IMR-90 (cell line): ENCODE measurements at regions not wholly inside any gene's neighbourhood (a gene's known extent, or its start where the extent isn't known, plus 50 kb on each side); places are given as distances from the start of the nearest gene placed in this dataset.
A peak's percentile ranks its signal among the peaks of the same experiment; 100 is the strongest.

Experiments
- ATAC-seq: fragments of 200-7000 bp; cut with Tn5 transposase; 2 replicates; pipeline ENCODE4 v1.9.1; 2020; ENCODE audit warnings: low read depth, mild to moderate bottlenecking, moderate library complexity
- BruUV-seq: library from RNA; stranded (reverse); fragments of 400-500 nt; replicated peaks from 2 replicates; lab custom pipeline; 2021; lab: Mats Ljungman, UMichigan
- CTCF ChIA-PET: fragments of 300-600 bp; formaldehyde crosslinking; extraction: SDS; loops from one replicate; lab custom pipeline; 2021; ENCODE audit warnings: antibody characterized with exemption; lab: Yijun Ruan, JAX
- POLR2A ChIA-PET: fragments of 300-600 bp; sonication (Branson Sonifier 250); formaldehyde crosslinking; loops from one replicate; lab custom pipeline; 2022; ENCODE audit warnings: antibody characterized with exemption; ENCODE audit not compliant: unreplicated experiment; lab: Charles Lee
- DNase-seq: peaks from one replicate; pipeline ENCODE4 v3.0.0; 2013
- H2AFZ ChIP-seq: replicated peaks from 2 replicates; pipeline ENCODE3; 2013; ENCODE audit warnings: low read length, mild to moderate bottlenecking; ENCODE audit not compliant: poor library complexity
- H2AK5ac ChIP-seq: 2 replicates; pipeline ENCODE4 v1.6.1; 2013; ENCODE audit warnings: low read depth, low read length, inconsistent platforms
- H2AK9ac ChIP-seq: replicated peaks from 2 replicates; pipeline ENCODE3; 2013; ENCODE audit warnings: mild to moderate bottlenecking, low read depth, low read length, moderate library complexity; ENCODE audit not compliant: poor library complexity
- H2BK120ac ChIP-seq: 2 replicates; pipeline ENCODE4 v1.6.1; 2013; ENCODE audit warnings: low read depth, low read length, inconsistent platforms
- H2BK15ac ChIP-seq: 3 replicates; pipeline ENCODE4 v1.6.1; 2013; ENCODE audit warnings: low read depth, low read length, inconsistent platforms
- H2BK20ac ChIP-seq: 2 replicates; pipeline ENCODE4 v1.6.1; 2013; ENCODE audit warnings: low read depth, mild to moderate bottlenecking, inconsistent platforms, low read length, moderate library complexity
- H2BK5ac ChIP-seq: 2 replicates; pipeline ENCODE4 v1.6.1; 2013; ENCODE audit warnings: mild to moderate bottlenecking, low read depth, low read length, inconsistent platforms; ENCODE audit not compliant: poor library complexity, severe bottlenecking
- H3K14ac ChIP-seq: replicated peaks from 2 replicates; pipeline ENCODE4 v1.6.1; 2013; ENCODE audit warnings: low read depth, low read length, inconsistent platforms
- H3K18ac ChIP-seq: 2 replicates; pipeline ENCODE4 v1.6.1; 2013; ENCODE audit warnings: low read depth, low read length, control low read depth
- H3K23ac ChIP-seq: 2 replicates; pipeline ENCODE4 v1.6.1; 2013; ENCODE audit warnings: low read depth, low read length, inconsistent platforms
- H3K27ac ChIP-seq: 2 replicates; pipeline ENCODE4 v1.5.1; 2013; ENCODE audit warnings: mild to moderate bottlenecking, control low read depth, low read length; ENCODE audit not compliant: insufficient read depth
- H3K27me3 ChIP-seq: 2 replicates; pipeline ENCODE4 v1.6.1; 2013; ENCODE audit warnings: low read length; ENCODE audit not compliant: control insufficient read depth, insufficient read depth
- H3K36me3 ChIP-seq: 2 replicates; pipeline ENCODE4 v1.6.1; 2013; ENCODE audit warnings: low read length, mixed read lengths; ENCODE audit not compliant: control insufficient read depth, insufficient read depth
- H3K4ac ChIP-seq: 2 replicates; pipeline ENCODE4 v1.6.1; 2013; ENCODE audit warnings: low read depth, low read length, inconsistent platforms
- H3K4me1 ChIP-seq: 2 replicates; pipeline ENCODE4 v1.6.1; 2013; ENCODE audit warnings: low read length, mixed read lengths; ENCODE audit not compliant: control insufficient read depth, insufficient read depth
- H3K4me2 ChIP-seq: 2 replicates; pipeline ENCODE4 v1.6.1; 2013; ENCODE audit warnings: low read depth, mild to moderate bottlenecking, control low read depth, low read length, moderate library complexity
- H3K4me3 ChIP-seq: 2 replicates; pipeline ENCODE4 v1.5.1; 2013; ENCODE audit warnings: low read depth, mild to moderate bottlenecking, control low read depth, low read length, moderate library complexity; ENCODE audit not compliant: insufficient read depth
- H3K56ac ChIP-seq: 2 replicates; pipeline ENCODE4 v1.6.1; 2013; ENCODE audit warnings: low read length, inconsistent platforms; ENCODE audit not compliant: insufficient read depth; ENCODE audit errors: extremely low read depth
- H3K79me1 ChIP-seq, 2 experiments: 2 replicates each; pipeline ENCODE4 v1.6.1; 2013; ENCODE audit warnings: low read length in 2 of 2, inconsistent platforms in 1 of 2, low read depth in 1 of 2
- H3K9ac ChIP-seq: 2 replicates; pipeline ENCODE4 v1.6.1; 2013; ENCODE audit warnings: low read depth, low read length, control low read depth
- H3K9me1 ChIP-seq: 2 replicates; pipeline ENCODE4 v1.6.1; 2013; ENCODE audit warnings: low read length, inconsistent platforms; ENCODE audit not compliant: insufficient read depth
- H3K9me3 ChIP-seq: 2 replicates; pipeline ENCODE4 v1.6.1; 2013; ENCODE audit warnings: low read length; ENCODE audit not compliant: control insufficient read depth, insufficient read depth
- H4K20me1 ChIP-seq: 2 replicates; pipeline ENCODE4 v1.6.1; 2013; ENCODE audit warnings: low read length, inconsistent platforms; ENCODE audit not compliant: insufficient read depth
- H4K5ac ChIP-seq: 2 replicates; pipeline ENCODE4 v1.6.1; 2013; ENCODE audit warnings: mild to moderate bottlenecking, low read depth, low read length, control low read depth
- H4K8ac ChIP-seq, 2 experiments: 2 replicates each; pipeline ENCODE4 v1.6.1; 2013; ENCODE audit warnings: low read depth in 2 of 2, low read length in 2 of 2, control low read depth in 1 of 2, inconsistent platforms in 1 of 2
- H4K91ac ChIP-seq: 2 replicates; pipeline ENCODE4 v1.6.1; 2013; ENCODE audit warnings: low read depth, low read length, inconsistent platforms; ENCODE audit not compliant: insufficient read depth
- RAD21 ChIP-seq: IDR thresholded peaks from 2 replicates; pipeline ENCODE4 v1.6.1; 2012; ENCODE audit warnings: low read length, improper control_type of control experiment
- RFX5 ChIP-seq: IDR thresholded peaks from 2 replicates; pipeline ENCODE4 v1.8.0; 2012; ENCODE audit warnings: low read depth, mild to moderate bottlenecking, low read length, moderate library complexity
- WGBS, 2 experiments: methylation state at CpG; one replicate each; pipeline versions ENCODE4 v1.1.5 to v1.1.7; 2013; ENCODE audit warnings: missing lambda C conversion rate in 2 of 2; ENCODE audit not compliant: insufficient read length in 1 of 2; ENCODE audit errors: extremely low coverage in 2 of 2; 5-methylcytosine and 5-hydroxymethylcytosine counted together
- dilution Hi-C: fragments of 300-500 bp; cut with HindIII; formaldehyde crosslinking; loops from one replicate; pipeline ENCODE4 v1.14.3; 2018; ENCODE audit warnings: low sequenced_read_pairs; ENCODE audit not compliant: unreplicated experiment
- in situ Hi-C: fragments of 300-500 bp; cut with MboI; formaldehyde crosslinking; loops from 3 replicates; pipeline ENCODE4 v1.14.3; 2019; ENCODE audit warnings: low sequenced_read_pairs, inconsistent platforms, mixed read lengths
- intact Hi-C: fragments of 100-400 bp; cut with micrococcal nuclease; formaldehyde crosslinking; loops from 2 replicates; pipeline ENCODE4 v1.10.0; 2022
- TF ChIP-seq, protein P1 (sequence below): conservative IDR thresholded peaks from 2 replicates; pipeline ENCODE4 v1.5.1; 2012; ENCODE audit warnings: mild to moderate bottlenecking, low read depth, low read length, improper control_type of control experiment

GRCh38 chr6:10465629-10466499 lies 51.0 kb upstream of the TFAP2A start:
- no peak overlapping the region for H3K18ac ChIP-seq
- no peak overlapping the region for H3K4me3 ChIP-seq
- no peak overlapping the region for H2BK15ac ChIP-seq
- H2BK120ac ChIP-seq = no peak overlapping the region
- no peaks in the 10 kb centered on the region for H3K9me1 ChIP-seq
- H3K14ac ChIP-seq = no peak overlapping the region
- no peak overlapping the region for H4K91ac ChIP-seq
- H3K36me3 ChIP-seq = no peaks in the 10 kb centered on the region
- H2BK20ac ChIP-seq = no peak overlapping the region
- no peak overlapping the region for H2AK5ac ChIP-seq
- no peak overlapping the region for H3K4ac ChIP-seq
- no peak overlapping the region for H3K56ac ChIP-seq
- no peak overlapping the region for H3K4me2 ChIP-seq
- peak overlapping the region; percentile 36 for H2AFZ ChIP-seq
- H4K5ac ChIP-seq = no peak overlapping the region
- TF ChIP-seq RFX5 = no peak
- TF ChIP-seq, protein P1, sequence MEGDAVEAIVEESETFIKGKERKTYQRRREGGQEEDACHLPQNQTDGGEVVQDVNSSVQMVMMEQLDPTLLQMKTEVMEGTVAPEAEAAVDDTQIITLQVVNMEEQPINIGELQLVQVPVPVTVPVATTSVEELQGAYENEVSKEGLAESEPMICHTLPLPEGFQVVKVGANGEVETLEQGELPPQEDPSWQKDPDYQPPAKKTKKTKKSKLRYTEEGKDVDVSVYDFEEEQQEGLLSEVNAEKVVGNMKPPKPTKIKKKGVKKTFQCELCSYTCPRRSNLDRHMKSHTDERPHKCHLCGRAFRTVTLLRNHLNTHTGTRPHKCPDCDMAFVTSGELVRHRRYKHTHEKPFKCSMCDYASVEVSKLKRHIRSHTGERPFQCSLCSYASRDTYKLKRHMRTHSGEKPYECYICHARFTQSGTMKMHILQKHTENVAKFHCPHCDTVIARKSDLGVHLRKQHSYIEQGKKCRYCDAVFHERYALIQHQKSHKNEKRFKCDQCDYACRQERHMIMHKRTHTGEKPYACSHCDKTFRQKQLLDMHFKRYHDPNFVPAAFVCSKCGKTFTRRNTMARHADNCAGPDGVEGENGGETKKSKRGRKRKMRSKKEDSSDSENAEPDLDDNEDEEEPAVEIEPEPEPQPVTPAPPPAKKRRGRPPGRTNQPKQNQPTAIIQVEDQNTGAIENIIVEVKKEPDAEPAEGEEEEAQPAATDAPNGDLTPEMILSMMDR = peak; percentile 41
- peak; percentile 24; the same call in 1 of the 2 replicates for TF ChIP-seq RAD21
- H3K79me1 ChIP-seq = no peaks in the 10 kb centered on the region
- H3K9me3 ChIP-seq = peaks cover 1% of the 10 kb centered on the region; the same call in 1 of the 2 replicates
- dilution Hi-C loops (no loop called here), intact Hi-C loops (no loop called here), in situ Hi-C loops (no loop called here)
- no peaks in the 10 kb centered on the region for H3K4me1 ChIP-seq
- no peak overlapping the region for H3K27ac ChIP-seq
- no peaks in the 10 kb centered on the region; the same call in 1 of the 2 replicates for H3K27me3 ChIP-seq
- no peaks in the 10 kb centered on the region for H4K20me1 ChIP-seq
- ChIA-PET POLR2A (no interaction called here), CTCF (interaction anchor here (0.5 to 3.2 kb wide), 4 partner anchors 13 to 32 kb away, joined by 3 to 15 read pairs (median 3); no protein-coding TSS in a partner anchor)
- H4K8ac ChIP-seq = no peak overlapping the region
- H3K9ac ChIP-seq = no peak overlapping the region
- WGBS, 2 experiments = 55% methylated on average over 8 of the region's 20 CpGs; no CpG with 5 or more reads in 1 of the 2 experiments
- no peak overlapping the region for H3K23ac ChIP-seq
- H2AK9ac ChIP-seq = no peak overlapping the region
- no peak overlapping the region for H2BK5ac ChIP-seq
- BruUV-seq = no TSS peak
- peak; percentile 63 for ATAC-seq
- DNase-seq = peak; percentile 28
